A673 (cell line): ENCODE measurements at regions not wholly inside any gene's neighbourhood (a gene's known extent, or its start where the extent isn't known, plus 50 kb on each side); places are given as distances from the start of the nearest gene placed in this dataset.

Experiments
- BruUV-seq: library from RNA; stranded (reverse); fragments of 400-500 nt; replicated peaks from 2 replicates; lab custom pipeline; 2021; lab: Mats Ljungman, UMichigan
- CTCF ChIA-PET: fragments of 300-600 bp; sonication (Branson Sonifier 250); formaldehyde crosslinking; loops from one replicate; lab custom pipeline; 2022; ENCODE audit warnings: antibody characterized with exemption; lab: Charles Lee
- POLR2A ChIA-PET: fragments of 300-600 bp; sonication (Branson Sonifier 250); formaldehyde crosslinking; loops from one replicate; lab custom pipeline; 2022; ENCODE audit warnings: antibody characterized with exemption; ENCODE audit not compliant: low non-redundant PET; lab: Charles Lee
- DNase-seq: peaks from one replicate; pipeline ENCODE4 v3.0.0-alpha.2; 2015; ENCODE audit warnings: low spot score
- H3K27ac ChIP-seq: fragments of 200-600 bp; sonication (generic); 2 replicates; pipeline ENCODE4 v1.5.1; 2016; ENCODE audit warnings: mixed run types, low read depth, mild to moderate bottlenecking, mixed read lengths, antibody characterized with exemption, low read length; ENCODE audit not compliant: poor library complexity, severe bottlenecking
- H3K27me3 ChIP-seq: fragments of 200-600 bp; sonication (generic); replicated peaks from 2 replicates; pipeline ENCODE4 v1.6.1; 2017; ENCODE audit warnings: mixed run types, low read depth, mild to moderate bottlenecking, mixed read lengths, antibody characterized with exemption, low read length; ENCODE audit not compliant: insufficient read depth, poor library complexity
- H3K36me3 ChIP-seq: fragments of 200-600 bp; sonication (generic); 2 replicates; pipeline ENCODE4 v1.6.1; 2016; ENCODE audit warnings: mixed run types, mild to moderate bottlenecking, mixed read lengths, antibody characterized with exemption, low read length; ENCODE audit not compliant: insufficient read depth, poor library complexity, severe bottlenecking
- H3K4me1 ChIP-seq: fragments of 200-600 bp; sonication (generic); 2 replicates; pipeline ENCODE4 v1.6.1; 2017; ENCODE audit warnings: mixed run types, mild to moderate bottlenecking, mixed read lengths, antibody characterized with exemption, low read length; ENCODE audit not compliant: insufficient read depth, poor library complexity, severe bottlenecking
- H3K4me3 ChIP-seq: fragments of 200-600 bp; sonication (generic); 2 replicates; pipeline ENCODE4 v1.5.1; 2016; ENCODE audit warnings: low read depth, mixed run types, mild to moderate bottlenecking, mixed read lengths, low read length; ENCODE audit not compliant: poor library complexity, severe bottlenecking
- H3K9me3 ChIP-seq: fragments of 200-600 bp; sonication (generic); 2 replicates; pipeline ENCODE4 v1.6.1; 2016; ENCODE audit warnings: mixed run types, low read depth, mild to moderate bottlenecking, mixed read lengths, antibody characterized with exemption, low read length; ENCODE audit not compliant: poor library complexity, severe bottlenecking
- CTCF ChIP-seq: fragments of 300-800, 200-600 bp; sonication (generic); conservative IDR thresholded peaks from 2 replicates; pipeline ENCODE4 v1.5.1; 2017; ENCODE audit warnings: low read depth, mild to moderate bottlenecking, antibody characterized with exemption, low read length, moderate library complexity, mixed read lengths
- EZH2 ChIP-seq: fragments of 200-600 bp; sonication (generic); IDR thresholded peaks from 2 replicates; pipeline ENCODE4 v1.6.1; 2017; ENCODE audit warnings: borderline replicate concordance, low read depth, mild to moderate bottlenecking, mixed read lengths, antibody characterized with exemption, low read length; ENCODE audit not compliant: poor library complexity, severe bottlenecking
- intact Hi-C: fragments of 100-400 bp; cut with micrococcal nuclease; formaldehyde crosslinking; loops from one replicate; pipeline ENCODE4 v1.10.0; 2022; ENCODE audit not compliant: unreplicated experiment

- POLR2A ChIA-PET, result no interaction called here
Observed at GRCh38 chr1:177426497-177426896, 255.7 kb downstream of the BRINP2 start.

GRCh38 chr1:177425199-177425598 lies 254.4 kb downstream of the BRINP2 start:
- TF ChIP-seq EZH2, result no peak
- TF ChIP-seq CTCF, result no peak
- no peak overlapping the region for H3K4me3 ChIP-seq
- ChIA-PET CTCF (no interaction called here), POLR2A (no interaction called here)
- peaks cover 19% of the 10 kb centered on the region for H3K4me1 ChIP-seq
- intact Hi-C loops, result loop anchor here (5.0 to 10.0 kb wide), 2 partner anchors 490 to 528 kb away; no protein-coding TSS in a partner anchor
- no peak overlapping the region for H3K27ac ChIP-seq
- no peak for DNase-seq
- no peaks in the 10 kb centered on the region for H3K36me3 ChIP-seq
- H3K27me3 ChIP-seq, result no peaks in the 10 kb centered on the region
- no TSS peak for BruUV-seq
- H3K9me3 ChIP-seq, result no peaks in the 10 kb centered on the region

More at GRCh38 chr1:177426497-177426896, 255.7 kb downstream of the BRINP2 start:
- DNase-seq, result no peak
- Histone ChIP-seq H3K4me1 (peaks cover 19% of the 10 kb centered on the region), H3K27ac (no peak overlapping the region), H3K36me3 (no peaks in the 10 kb centered on the region), H3K9me3 (no peaks in the 10 kb centered on the region), H3K27me3 (no peaks in the 10 kb centered on the region), H3K4me3 (no peak overlapping the region)
- TF ChIP-seq CTCF (no peak), EZH2 (no peak)
- CTCF ChIA-PET, result no interaction called here
- BruUV-seq, result no TSS peak
- intact Hi-C loops, result loop anchor here (5.0 to 10.0 kb wide), 2 partner anchors 488 to 529 kb away; no protein-coding TSS in a partner anchor

- H3K9me3 ChIP-seq, result no peaks in the 10 kb centered on the region
- intact Hi-C loops, result loop anchor here (5.0 to 10.0 kb wide), 2 partner anchors 490 to 527 kb away; no protein-coding TSS in a partner anchor
- TF ChIP-seq CTCF (no peak), EZH2 (no peak)
- no peak for DNase-seq
- H3K27me3 ChIP-seq, result no peaks in the 10 kb centered on the region
- ChIA-PET POLR2A (no interaction called here), CTCF (no interaction called here)
- H3K36me3 ChIP-seq, result no peaks in the 10 kb centered on the region
- no peak overlapping the region for H3K4me3 ChIP-seq
- no peak overlapping the region for H3K27ac ChIP-seq
- no TSS peak for BruUV-seq
- H3K4me1 ChIP-seq, result peaks cover 19% of the 10 kb centered on the region
Observed at GRCh38 chr1:177424744-177425143, 254.0 kb downstream of the BRINP2 start.
